ENCODE measurements at regions not wholly inside any gene's neighbourhood (a gene's known extent, or its start where the extent isn't known, plus 50 kb on each side); places are given as distances from the start of the nearest gene placed in this dataset.

- no peak for TF ChIP-seq USF1 (IDR thresholded peaks at IDR 0.05; ENCODE audit: borderline replicate concordance, extremely low read length, insufficient read depth, low read depth, low read length)
- no peak for TF ChIP-seq EGR1 (IDR thresholded peaks at IDR 0.05; ENCODE audit: borderline replicate concordance in 1 of 2, low read depth in 2 of 2, low read length in 2 of 2)
- no peak for TF ChIP-seq SMAD1 (IDR thresholded peaks at IDR 0.05; ENCODE audit: low read depth, partially characterized antibody)
- TF ChIP-seq EED (IDR thresholded peaks at IDR 0.05; ENCODE audit: low read depth): no peak
- TF ChIP-seq IKZF2 (IDR thresholded peaks at IDR 0.05): peak in 1 of 2 experiments; percentile 17; a peak in 1 of 4 replicates
- TF ChIP-seq ATF7 (IDR thresholded peaks at IDR 0.05; ENCODE audit: low read depth): no peak; the same call in none of the 2 replicates
- TF ChIP-seq ZNF24 (IDR thresholded peaks at IDR 0.05): peak; percentile 98
- no peak for TF ChIP-seq YY1 (IDR thresholded peaks at IDR 0.05; ENCODE audit: low read depth, low read length)
- TF ChIP-seq, protein P1, sequence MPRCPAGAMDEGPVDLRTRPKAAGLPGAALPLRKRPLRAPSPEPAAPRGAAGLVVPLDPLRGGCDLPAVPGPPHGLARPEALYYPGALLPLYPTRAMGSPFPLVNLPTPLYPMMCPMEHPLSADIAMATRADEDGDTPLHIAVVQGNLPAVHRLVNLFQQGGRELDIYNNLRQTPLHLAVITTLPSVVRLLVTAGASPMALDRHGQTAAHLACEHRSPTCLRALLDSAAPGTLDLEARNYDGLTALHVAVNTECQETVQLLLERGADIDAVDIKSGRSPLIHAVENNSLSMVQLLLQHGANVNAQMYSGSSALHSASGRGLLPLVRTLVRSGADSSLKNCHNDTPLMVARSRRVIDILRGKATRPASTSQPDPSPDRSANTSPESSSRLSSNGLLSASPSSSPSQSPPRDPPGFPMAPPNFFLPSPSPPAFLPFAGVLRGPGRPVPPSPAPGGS (IDR thresholded peaks at IDR 0.05; ENCODE audit: borderline replicate concordance, insufficient read depth, low read depth, low read length, poor library complexity, severe bottlenecking): no peak
- no peak for TF ChIP-seq CHD1 (IDR thresholded peaks at IDR 0.05; ENCODE audit: low read depth, low read length)
- no peak for TF ChIP-seq TBL1XR1 (IDR thresholded peaks at IDR 0.05; ENCODE audit: low read depth, low read length)
- no peak for TF ChIP-seq GATAD2B (conservative IDR thresholded peaks at IDR 0.05; ENCODE audit: low read depth)
- no peak for TF ChIP-seq TCF12 (IDR thresholded peaks at IDR 0.05; ENCODE audit: low read depth, low read length)
- TF ChIP-seq RUNX3 (IDR thresholded peaks at IDR 0.05; ENCODE audit: low read length): peak; percentile 4; the same call in 1 of the 2 replicates
- TF ChIP-seq, protein P2, sequence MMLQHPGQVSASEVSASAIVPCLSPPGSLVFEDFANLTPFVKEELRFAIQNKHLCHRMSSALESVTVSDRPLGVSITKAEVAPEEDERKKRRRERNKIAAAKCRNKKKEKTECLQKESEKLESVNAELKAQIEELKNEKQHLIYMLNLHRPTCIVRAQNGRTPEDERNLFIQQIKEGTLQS (IDR thresholded peaks at IDR 0.05; ENCODE audit: borderline replicate concordance, extremely low read depth, low read depth, low read length): no peak
- TF ChIP-seq MYB (IDR thresholded peaks at IDR 0.05; ENCODE audit: borderline replicate concordance, low read depth, low read length): no peak
- no peak for TF ChIP-seq CUX1 (IDR thresholded peaks at IDR 0.05; ENCODE audit: insufficient replicate concordance, low read depth, low read length)
- no peak for TF ChIP-seq JUND (IDR thresholded peaks at IDR 0.05; ENCODE audit: low read depth, low read length)
- no peak for TF ChIP-seq LARP7 (IDR thresholded peaks at IDR 0.05)
- TF ChIP-seq MEF2A (IDR thresholded peaks at IDR 0.05; ENCODE audit: insufficient read depth, low read depth, low read length): no peak
- TF ChIP-seq, protein P3, sequence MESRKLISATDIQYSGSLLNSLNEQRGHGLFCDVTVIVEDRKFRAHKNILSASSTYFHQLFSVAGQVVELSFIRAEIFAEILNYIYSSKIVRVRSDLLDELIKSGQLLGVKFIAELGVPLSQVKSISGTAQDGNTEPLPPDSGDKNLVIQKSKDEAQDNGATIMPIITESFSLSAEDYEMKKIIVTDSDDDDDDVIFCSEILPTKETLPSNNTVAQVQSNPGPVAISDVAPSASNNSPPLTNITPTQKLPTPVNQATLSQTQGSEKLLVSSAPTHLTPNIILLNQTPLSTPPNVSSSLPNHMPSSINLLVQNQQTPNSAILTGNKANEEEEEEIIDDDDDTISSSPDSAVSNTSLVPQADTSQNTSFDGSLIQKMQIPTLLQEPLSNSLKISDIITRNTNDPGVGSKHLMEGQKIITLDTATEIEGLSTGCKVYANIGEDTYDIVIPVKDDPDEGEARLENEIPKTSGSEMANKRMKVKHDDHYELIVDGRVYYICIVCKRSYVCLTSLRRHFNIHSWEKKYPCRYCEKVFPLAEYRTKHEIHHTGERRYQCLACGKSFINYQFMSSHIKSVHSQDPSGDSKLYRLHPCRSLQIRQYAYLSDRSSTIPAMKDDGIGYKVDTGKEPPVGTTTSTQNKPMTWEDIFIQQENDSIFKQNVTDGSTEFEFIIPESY (IDR thresholded peaks at IDR 0.05): no peak
- no peak for TF ChIP-seq HDAC6 (IDR thresholded peaks at IDR 0.05; ENCODE audit: unreplicated experiment)
Observed at GRCh38 chr2:215728504-215729065, 284.8 kb downstream of the MREG start (continued).
